HL-60 (cell line): ENCODE measurements at regions not wholly inside any gene's neighbourhood (a gene's known extent, or its start where the extent isn't known, plus 50 kb on each side); places are given as distances from the start of the nearest gene placed in this dataset.

Source experiments
- DNase-seq, 2 experiments: peaks; one replicate each; pipeline ENCODE4 v3.0.0-alpha.2; 2010 to 2020; ENCODE audit warnings: low read depth in 1 of 2, low spot score in 1 of 2
- H3K27ac ChIP-seq: fragments of 250-450 bp; sonication (Bioruptor Pico); replicated peaks from 2 replicates; pipeline ENCODE4 v1.5.1; 2020; ENCODE audit warnings: mild to moderate bottlenecking, moderate library complexity
- H3K27me3 ChIP-seq: fragments of 250-450 bp; sonication (Bioruptor Pico); 2 replicates; pipeline ENCODE4 v1.5.1; 2021; ENCODE audit warnings: mild to moderate bottlenecking, moderate library complexity; ENCODE audit not compliant: insufficient read depth, poor library complexity, severe bottlenecking
- H3K4me3 ChIP-seq: replicated peaks from 2 replicates; pipeline ENCODE4 v1.5.1; 2011; ENCODE audit warnings: mild to moderate bottlenecking, control low read depth, low read length; ENCODE audit not compliant: insufficient read depth
- GABPA ChIP-seq: IDR thresholded peaks from 2 replicates; pipeline ENCODE4 v1.6.1; 2012; ENCODE audit warnings: low read depth
- POLR2AphosphoS5 ChIP-seq: IDR thresholded peaks from 2 replicates; pipeline ENCODE4 v1.6.1; 2012; ENCODE audit warnings: low read depth
- REST ChIP-seq: IDR thresholded peaks from 2 replicates; pipeline ENCODE4 v1.6.1; 2012; ENCODE audit warnings: low read depth; ENCODE audit not compliant: insufficient replicate concordance
- SPI1 ChIP-seq: IDR thresholded peaks from 2 replicates; pipeline ENCODE4 v1.6.1; 2012; ENCODE audit warnings: low read depth, mild to moderate bottlenecking, borderline replicate concordance
- TF ChIP-seq, protein P1 (sequence below): IDR thresholded peaks from one replicate; pipeline ENCODE4 v1.5.1; 2011; ENCODE audit warnings: low read length, control low read depth, inconsistent platforms; ENCODE audit not compliant: insufficient read depth

DNA sequence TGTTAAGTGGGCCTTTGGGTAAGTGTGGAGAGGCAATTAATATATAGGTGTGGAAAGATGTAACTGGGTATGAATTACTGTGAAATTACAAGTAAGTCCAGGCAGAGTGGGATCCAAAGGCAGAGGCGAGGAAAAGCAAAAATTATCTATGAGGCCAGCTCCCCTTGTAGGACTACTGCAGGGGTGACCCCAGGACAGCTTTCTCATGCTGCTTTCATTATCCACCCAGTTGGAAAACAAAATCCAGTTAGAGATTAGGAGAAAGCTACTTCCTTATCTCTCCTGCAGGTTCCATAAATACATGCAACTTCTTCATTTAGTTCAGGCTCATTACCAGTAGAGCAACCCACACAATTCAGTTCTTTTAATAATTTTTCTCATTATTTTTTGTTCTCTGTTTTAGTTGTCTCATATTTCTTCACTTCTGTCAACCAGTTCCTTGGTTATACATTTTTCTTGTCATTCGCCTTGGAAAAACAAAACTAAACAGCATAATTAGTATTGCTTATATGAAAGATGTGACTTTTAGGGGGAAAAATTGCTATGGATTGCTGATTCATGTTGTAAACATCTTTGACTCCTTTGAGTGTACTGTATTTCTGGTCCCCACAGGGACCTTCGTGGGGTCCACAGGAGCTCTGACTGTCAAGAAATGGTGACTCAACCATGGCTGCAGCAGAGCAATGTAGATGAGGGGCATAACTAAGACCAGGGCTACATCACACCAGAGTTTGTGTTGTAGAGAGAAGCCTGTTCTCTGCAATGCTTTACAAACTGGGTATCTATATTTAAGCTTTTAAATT is 110.4 kb upstream of the PARD3B start:
- Histone ChIP-seq H3K4me3 (no peak overlapping the region), H3K27me3 (no peaks in the 10 kb centered on the region), H3K27ac (no peak overlapping the region)
- TF ChIP-seq GABPA (no peak), POLR2AphosphoS5 (no peak), REST (no peak), SPI1 (no peak)
- TF ChIP-seq, protein P1, sequence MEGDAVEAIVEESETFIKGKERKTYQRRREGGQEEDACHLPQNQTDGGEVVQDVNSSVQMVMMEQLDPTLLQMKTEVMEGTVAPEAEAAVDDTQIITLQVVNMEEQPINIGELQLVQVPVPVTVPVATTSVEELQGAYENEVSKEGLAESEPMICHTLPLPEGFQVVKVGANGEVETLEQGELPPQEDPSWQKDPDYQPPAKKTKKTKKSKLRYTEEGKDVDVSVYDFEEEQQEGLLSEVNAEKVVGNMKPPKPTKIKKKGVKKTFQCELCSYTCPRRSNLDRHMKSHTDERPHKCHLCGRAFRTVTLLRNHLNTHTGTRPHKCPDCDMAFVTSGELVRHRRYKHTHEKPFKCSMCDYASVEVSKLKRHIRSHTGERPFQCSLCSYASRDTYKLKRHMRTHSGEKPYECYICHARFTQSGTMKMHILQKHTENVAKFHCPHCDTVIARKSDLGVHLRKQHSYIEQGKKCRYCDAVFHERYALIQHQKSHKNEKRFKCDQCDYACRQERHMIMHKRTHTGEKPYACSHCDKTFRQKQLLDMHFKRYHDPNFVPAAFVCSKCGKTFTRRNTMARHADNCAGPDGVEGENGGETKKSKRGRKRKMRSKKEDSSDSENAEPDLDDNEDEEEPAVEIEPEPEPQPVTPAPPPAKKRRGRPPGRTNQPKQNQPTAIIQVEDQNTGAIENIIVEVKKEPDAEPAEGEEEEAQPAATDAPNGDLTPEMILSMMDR: no peak
- no peak for DNase-seq

- H3K27me3 ChIP-seq: no peaks in the 10 kb centered on the region
- no peak for DNase-seq
- no peak overlapping the region for H3K27ac ChIP-seq
- no peak overlapping the region for H3K4me3 ChIP-seq
- no peak for TF ChIP-seq GABPA
- no peak for TF ChIP-seq SPI1
- no peak for TF ChIP-seq REST
These were observed 109.0 kb upstream of the PARD3B start for GRCh38 chr2:204436230-204436629.

DNA sequence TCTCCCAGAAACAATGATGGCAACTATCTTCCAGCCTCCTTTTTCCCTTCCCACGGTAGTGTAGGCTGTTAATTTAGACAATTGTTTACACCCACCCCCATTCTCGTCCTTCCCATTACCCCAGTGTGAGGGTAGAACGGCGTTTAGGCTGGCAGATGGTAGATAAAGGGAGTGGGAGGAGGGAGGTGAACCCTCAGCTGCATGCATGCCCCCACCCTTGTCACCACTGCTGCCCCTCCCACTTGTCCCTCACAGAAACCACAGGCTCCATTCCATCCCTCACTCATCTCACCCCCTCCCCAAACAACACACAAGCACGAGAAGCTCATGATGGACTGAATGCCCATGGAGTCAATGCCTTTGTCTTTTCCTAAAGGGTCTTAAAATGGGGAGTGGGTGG is 107.9 kb upstream of the PARD3B start:
- no peak for DNase-seq
- Histone ChIP-seq H3K4me3 (no peak overlapping the region), H3K27me3 (no peaks in the 10 kb centered on the region), H3K27ac (no peak overlapping the region)
- TF ChIP-seq GABPA (no peak), REST (no peak), SPI1 (no peak), POLR2AphosphoS5 (no peak)
- TF ChIP-seq, protein P1: no peak
